Liver (tissue), 3 donors: ENCODE measurements at regions not wholly inside any gene's neighbourhood (a gene's known extent, or its start where the extent isn't known, plus 50 kb on each side); places are given as distances from the start of the nearest gene placed in this dataset.

ENCODE experiments used
- ATF3 ChIP-seq: IDR thresholded peaks from 2 replicates; pipeline ENCODE4 v1.6.1; 2016; ENCODE audit warnings: antibody characterized with exemption
- CTCF ChIP-seq: fragments of 150-350 bp; IDR thresholded peaks from 2 replicates; pipeline ENCODE4 v1.5.1; 2017; ENCODE audit warnings: improper control_type of control experiment, low read depth, low read length; ENCODE audit not compliant: missing input control
- GABPA ChIP-seq, 2 donors: IDR thresholded peaks in 1 of 2; conservative IDR thresholded peaks in 1 of 2; 2 replicates each; pipeline ENCODE4 v1.6.1; 2016; ENCODE audit warnings: antibody characterized with exemption in 2 of 2, mild to moderate bottlenecking in 1 of 2, moderate library complexity in 1 of 2
- HNF4G ChIP-seq: IDR thresholded peaks from 2 replicates; pipeline ENCODE4 v1.6.1; 2016; ENCODE audit warnings: antibody characterized with exemption
- JUND ChIP-seq, 2 donors: IDR thresholded peaks; 2 replicates each; pipeline ENCODE4 v1.6.1; 2016; ENCODE audit warnings: antibody characterized with exemption in 2 of 2
- RAD21 ChIP-seq, 2 donors: IDR thresholded peaks; 2 replicates each; pipeline ENCODE4 v1.6.1; 2016; ENCODE audit warnings: antibody characterized with exemption in 2 of 2, mild to moderate bottlenecking in 2 of 2
- REST ChIP-seq: IDR thresholded peaks from 2 replicates; pipeline ENCODE4 v1.6.1; 2016; ENCODE audit warnings: antibody characterized with exemption, mild to moderate bottlenecking
- SP1 ChIP-seq: IDR thresholded peaks from 2 replicates; pipeline ENCODE4 v1.6.1; 2018; ENCODE audit warnings: antibody characterized with exemption, mild to moderate bottlenecking
- TAF1 ChIP-seq: conservative IDR thresholded peaks from 2 replicates; pipeline ENCODE4 v1.6.1; 2016; ENCODE audit warnings: antibody characterized with exemption, mild to moderate bottlenecking
- YY1 ChIP-seq: IDR thresholded peaks from 2 replicates; pipeline ENCODE4 v1.6.1; 2016; ENCODE audit warnings: antibody characterized with exemption, mild to moderate bottlenecking
- TF ChIP-seq, protein P1 (sequence below): IDR thresholded peaks from 2 replicates; pipeline ENCODE4 v1.6.1; 2016; ENCODE audit warnings: antibody characterized with exemption
- TF ChIP-seq, protein P2 (sequence below): IDR thresholded peaks from 2 replicates; pipeline ENCODE4 v1.6.1; 2016; ENCODE audit warnings: antibody characterized with exemption
- donor health status: healthy.
- donor health status: healthy.

GRCh38 chr2:5042666-5043440 lies 649.3 kb upstream of the SOX11 start:
- TF ChIP-seq CTCF (no peak), JUND (IDR thresholded peaks at IDR 0.05) (no peak), ATF3 (no peak), YY1 (no peak), SP1 (no peak), REST (no peak), RAD21 (IDR thresholded peaks at IDR 0.05) (no peak), TAF1 (no peak), GABPA (IDR thresholded peaks at IDR 0.05 in 1 of 2, conservative IDR thresholded peaks at IDR 0.05 in 1 of 2) (no peak), HNF4G (no peak)
- TF ChIP-seq, protein P1, sequence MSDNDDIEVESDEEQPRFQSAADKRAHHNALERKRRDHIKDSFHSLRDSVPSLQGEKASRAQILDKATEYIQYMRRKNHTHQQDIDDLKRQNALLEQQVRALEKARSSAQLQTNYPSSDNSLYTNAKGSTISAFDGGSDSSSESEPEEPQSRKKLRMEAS = no peak
- TF ChIP-seq, protein P2, sequence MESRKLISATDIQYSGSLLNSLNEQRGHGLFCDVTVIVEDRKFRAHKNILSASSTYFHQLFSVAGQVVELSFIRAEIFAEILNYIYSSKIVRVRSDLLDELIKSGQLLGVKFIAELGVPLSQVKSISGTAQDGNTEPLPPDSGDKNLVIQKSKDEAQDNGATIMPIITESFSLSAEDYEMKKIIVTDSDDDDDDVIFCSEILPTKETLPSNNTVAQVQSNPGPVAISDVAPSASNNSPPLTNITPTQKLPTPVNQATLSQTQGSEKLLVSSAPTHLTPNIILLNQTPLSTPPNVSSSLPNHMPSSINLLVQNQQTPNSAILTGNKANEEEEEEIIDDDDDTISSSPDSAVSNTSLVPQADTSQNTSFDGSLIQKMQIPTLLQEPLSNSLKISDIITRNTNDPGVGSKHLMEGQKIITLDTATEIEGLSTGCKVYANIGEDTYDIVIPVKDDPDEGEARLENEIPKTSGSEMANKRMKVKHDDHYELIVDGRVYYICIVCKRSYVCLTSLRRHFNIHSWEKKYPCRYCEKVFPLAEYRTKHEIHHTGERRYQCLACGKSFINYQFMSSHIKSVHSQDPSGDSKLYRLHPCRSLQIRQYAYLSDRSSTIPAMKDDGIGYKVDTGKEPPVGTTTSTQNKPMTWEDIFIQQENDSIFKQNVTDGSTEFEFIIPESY = no peak
